GM12878 (cell line): ENCODE measurements at regions not wholly inside any gene's neighbourhood (a gene's known extent, or its start where the extent isn't known, plus 50 kb on each side); places are given as distances from the start of the nearest gene placed in this dataset.

Source experiments
- CBX3 ChIP-seq: fragments of 200-600 bp; sonication (generic); IDR thresholded peaks from 2 replicates; pipeline ENCODE4 v1.6.1; 2016; ENCODE audit warnings: low read depth, borderline replicate concordance
- CTCF ChIP-seq, 3 experiments: IDR thresholded peaks in 2 of 3; conservative IDR thresholded peaks in 1 of 3; 2 replicates each; pipeline ENCODE4 v1.5.1; 2011; ENCODE audit warnings: low read depth in 3 of 3, low read length in 3 of 3, mild to moderate bottlenecking in 3 of 3, control low read depth in 2 of 3, moderate library complexity in 2 of 3, inconsistent platforms in 1 of 3, mixed read lengths in 1 of 3; ENCODE audit not compliant: control insufficient read depth in 2 of 3, insufficient read depth in 1 of 3; ENCODE audit errors: extremely low read depth in 1 of 3
- MAX ChIP-seq: IDR thresholded peaks from 2 replicates; pipeline ENCODE4 v1.6.1; 2012; ENCODE audit warnings: low read depth, low read length, improper control_type of control experiment
- RAD21 ChIP-seq: IDR thresholded peaks from 2 replicates; pipeline ENCODE4 v1.6.1; 2011; ENCODE audit warnings: mild to moderate bottlenecking, low read depth, low read length, moderate library complexity; ENCODE audit not compliant: insufficient read depth
- ZNF687 ChIP-seq: fragments of 450-650 bp; IDR thresholded peaks from 2 replicates; pipeline ENCODE4 v1.6.1; 2017; ENCODE audit warnings: mild to moderate bottlenecking, moderate library complexity

GRCh38 chr7:50921114-50921813, 138.6 kb upstream of the GRB10 start:
- TF ChIP-seq CBX3 (no peak), RAD21 (no peak), ZNF687 (no peak), CTCF (IDR thresholded peaks at IDR 0.05 in 2 of 3, conservative IDR thresholded peaks at IDR 0.05 in 1 of 3; ENCODE audit: control insufficient read depth in 2 of 3, extremely low read depth in 1 of 3, insufficient read depth in 1 of 3, low read depth in 3 of 3, low read length in 3 of 3) (no peak), MAX (no peak)
